Endothelial cell of umbilical vein (primary cell): ENCODE measurements at regions not wholly inside any gene's neighbourhood (a gene's known extent, or its start where the extent isn't known, plus 50 kb on each side); places are given as distances from the start of the nearest gene placed in this dataset.

Experiments used
- BruUV-seq: library from RNA; stranded (reverse); fragments of 400-500 nt; replicated peaks from 2 replicates; lab custom pipeline; 2021; lab: Mats Ljungman, UMichigan
- CTCF ChIA-PET: fragments of 300-600, 350-600 bp; sonication (Branson Sonifier 250); formaldehyde crosslinking; loops from one replicate; lab custom pipeline; 2021; ENCODE audit warnings: antibody characterized with exemption, inconsistent platforms; lab: Charles Lee
- POLR2A ChIA-PET: fragments of 300-600, 350-600 bp; sonication (Branson Sonifier 250); formaldehyde crosslinking; loops from one replicate; lab custom pipeline; 2021; ENCODE audit warnings: antibody characterized with exemption, inconsistent platforms; lab: Charles Lee
- DNase-seq: peaks from one replicate; pipeline ENCODE4 v3.0.0-alpha.2; 2011; ENCODE audit warnings: low read depth, low spot score
- FAIRE-seq: peaks from 2 replicates; lab custom pipeline; 2011; peaks lifted over from hg19 to GRCh38; lab: Jason Lieb, UNC
- H2AFZ ChIP-seq: 2 replicates; pipeline ENCODE4 v1.6.0; 2012; ENCODE audit warnings: low read depth, low read length, control low read depth, inconsistent platforms
- H3K27ac ChIP-seq: 2 replicates; pipeline ENCODE4 v1.5.1; 2011; ENCODE audit warnings: low read depth, mild to moderate bottlenecking, control low read depth, low read length, moderate library complexity; ENCODE audit not compliant: insufficient read depth
- H3K27me3 ChIP-seq, 2 experiments: 2 replicates each; pipeline versions ENCODE4 v1.6.0 to v1.6.1; 2011; ENCODE audit warnings: low read length in 2 of 2, mixed read lengths in 1 of 2; ENCODE audit not compliant: control insufficient read depth in 2 of 2, insufficient read depth in 2 of 2
- H3K36me3 ChIP-seq, 2 experiments: 2 replicates in 1 of 2; 3 replicates in 1 of 2; pipeline ENCODE4 v1.5.1; 2011; ENCODE audit warnings: low read length in 2 of 2, mild to moderate bottlenecking in 1 of 2, moderate library complexity in 1 of 2; ENCODE audit not compliant: control insufficient read depth in 2 of 2, insufficient read depth in 2 of 2; ENCODE audit errors: extremely low read depth in 1 of 2
- H3K4me1 ChIP-seq: 3 replicates; pipeline ENCODE4 v1.5.1; 2011; ENCODE audit warnings: mild to moderate bottlenecking, low read length; ENCODE audit not compliant: control insufficient read depth, insufficient read depth; ENCODE audit errors: extremely low read depth
- H3K4me2 ChIP-seq: 2 replicates; pipeline ENCODE4 v1.6.1; 2011; ENCODE audit warnings: low read length, control low read depth, mixed read lengths; ENCODE audit not compliant: insufficient read depth
- H3K4me3 ChIP-seq, 3 experiments: fragments of 200-600 bp in 1 of 3; sonication (generic), shearing (Covaris generic) in 1 of 3; replicated peaks in 1 of 3; 2 replicates each; pipeline ENCODE4 v1.5.1; 2011 to 2016; ENCODE audit warnings: control low read depth in 3 of 3, low read length in 3 of 3, mild to moderate bottlenecking in 2 of 3, inconsistent platforms in 1 of 3, low read depth in 1 of 3, moderate library complexity in 1 of 3; ENCODE audit not compliant: insufficient read depth in 1 of 3
- H3K79me2 ChIP-seq: 2 replicates; pipeline ENCODE4 v1.6.0; 2012; ENCODE audit warnings: low read length, inconsistent platforms; ENCODE audit not compliant: control insufficient read depth, insufficient read depth
- H3K9ac ChIP-seq: replicated peaks from 2 replicates; pipeline ENCODE3; 2011; ENCODE audit warnings: low read length, control low read depth; ENCODE audit not compliant: insufficient read depth; ENCODE audit errors: extremely low read depth
- H3K9me1 ChIP-seq: replicated peaks from 3 replicates; pipeline ENCODE4 v1.6.0; 2011; ENCODE audit warnings: mild to moderate bottlenecking, low read length; ENCODE audit not compliant: control insufficient read depth, insufficient read depth; ENCODE audit errors: extremely low read depth
- H3K9me3 ChIP-seq: replicated peaks from 2 replicates; pipeline ENCODE4 v1.5.1; 2012; ENCODE audit warnings: low read length, inconsistent platforms; ENCODE audit not compliant: control insufficient read depth, insufficient read depth
- H4K20me1 ChIP-seq: replicated peaks from 2 replicates; pipeline ENCODE3; 2011; ENCODE audit warnings: mild to moderate bottlenecking, low read length; ENCODE audit not compliant: control insufficient read depth, insufficient read depth; ENCODE audit errors: extremely low read depth
- EZH2 ChIP-seq: IDR thresholded peaks from 2 replicates; pipeline ENCODE4 v1.6.1; 2012; ENCODE audit warnings: borderline replicate concordance, low read depth, mild to moderate bottlenecking, moderate library complexity, low read length, inconsistent platforms; ENCODE audit not compliant: severe bottlenecking
- GATA2 ChIP-seq: IDR thresholded peaks from 2 replicates; pipeline ENCODE4 v1.7.0; 2011; ENCODE audit warnings: low read depth, mild to moderate bottlenecking, moderate library complexity, mixed read lengths, low read length; ENCODE audit not compliant: insufficient read length, insufficient read depth
- JUN ChIP-seq: IDR thresholded peaks from 2 replicates; pipeline ENCODE4 v1.6.1; 2011; ENCODE audit warnings: borderline replicate concordance, low read depth; ENCODE audit not compliant: insufficient read length, insufficient read depth
- MYC ChIP-seq: IDR thresholded peaks from one replicate; pipeline ENCODE4 v1.6.1; 2011; ENCODE audit warnings: mild to moderate bottlenecking, low read depth, low read length
- POLR2A ChIP-seq: IDR thresholded peaks from 2 replicates; pipeline ENCODE4 v1.6.1; 2012; ENCODE audit warnings: low read depth, mild to moderate bottlenecking, control low read depth, low read length
- POLR2AphosphoS5 ChIP-seq: IDR thresholded peaks from 2 replicates; pipeline ENCODE4 v1.6.1; 2012; ENCODE audit warnings: low read depth, mild to moderate bottlenecking, control low read depth, low read length, moderate library complexity; ENCODE audit not compliant: insufficient read depth
- dilution Hi-C: fragments of 300-500 bp; cut with MboI; formaldehyde crosslinking; loops from one replicate; pipeline ENCODE4 v1.15.0; 2019; ENCODE audit warnings: low sequenced_read_pairs; ENCODE audit not compliant: extremely low pct_ligation_motif_present
- intact Hi-C: fragments of 100-400 bp; cut with micrococcal nuclease; formaldehyde crosslinking; loops from one replicate; pipeline ENCODE4 v1.10.0; 2022
- TF ChIP-seq, protein P1 (sequence below): IDR thresholded peaks from 2 replicates; pipeline ENCODE4 v1.6.1; 2011; ENCODE audit not compliant: insufficient read depth, insufficient read length

DNA sequence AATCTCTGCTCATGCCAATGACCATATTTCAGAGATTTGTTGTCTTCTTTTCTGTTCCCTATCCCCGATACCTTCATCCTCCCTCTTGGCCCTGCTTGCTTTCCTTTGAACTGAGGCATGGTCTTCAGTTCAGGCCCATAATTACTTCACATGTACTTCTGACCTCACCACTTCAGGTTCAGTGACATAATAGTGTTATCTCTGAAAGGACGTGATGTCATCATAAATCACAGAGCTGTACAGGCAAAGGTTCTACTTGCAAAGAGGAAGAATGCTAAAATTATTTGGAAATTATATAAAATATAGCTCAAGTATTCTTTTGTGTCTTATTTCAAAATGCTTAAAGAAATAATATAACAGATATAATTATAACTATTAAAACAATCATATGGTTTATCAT lies 230.3 kb upstream of the ESRRG start:
- no peak overlapping the region for H3K9ac ChIP-seq
- no peaks in the 10 kb centered on the region for H3K27me3 ChIP-seq
- no peak for FAIRE-seq
- no peak overlapping the region for H3K27ac ChIP-seq
- no peaks in the 10 kb centered on the region for H4K20me1 ChIP-seq
- dilution Hi-C loops, result no loop called here
- H2AFZ ChIP-seq, result no peak overlapping the region
- TF ChIP-seq EZH2 (no peak), POLR2AphosphoS5 (no peak), JUN (no peak), MYC (no peak), GATA2 (no peak), POLR2A (no peak)
- TF ChIP-seq, protein P1, sequence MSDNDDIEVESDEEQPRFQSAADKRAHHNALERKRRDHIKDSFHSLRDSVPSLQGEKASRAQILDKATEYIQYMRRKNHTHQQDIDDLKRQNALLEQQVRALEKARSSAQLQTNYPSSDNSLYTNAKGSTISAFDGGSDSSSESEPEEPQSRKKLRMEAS, result no peak
- H3K4me3 ChIP-seq, result no peak overlapping the region
- H3K4me1 ChIP-seq, result no peaks in the 10 kb centered on the region
- POLR2A ChIA-PET, result no interaction called here
- H3K79me2 ChIP-seq, result no peaks in the 10 kb centered on the region
- no peak for DNase-seq
- H3K36me3 ChIP-seq, result no peaks in the 10 kb centered on the region
- no peaks in the 10 kb centered on the region for H3K9me1 ChIP-seq
- CTCF ChIA-PET, result no interaction called here
- BruUV-seq, result no TSS peak
- H3K4me2 ChIP-seq, result no peak overlapping the region
- H3K9me3 ChIP-seq, result peaks cover 4% of the 10 kb centered on the region
- intact Hi-C loops, result no loop called here

DNA sequence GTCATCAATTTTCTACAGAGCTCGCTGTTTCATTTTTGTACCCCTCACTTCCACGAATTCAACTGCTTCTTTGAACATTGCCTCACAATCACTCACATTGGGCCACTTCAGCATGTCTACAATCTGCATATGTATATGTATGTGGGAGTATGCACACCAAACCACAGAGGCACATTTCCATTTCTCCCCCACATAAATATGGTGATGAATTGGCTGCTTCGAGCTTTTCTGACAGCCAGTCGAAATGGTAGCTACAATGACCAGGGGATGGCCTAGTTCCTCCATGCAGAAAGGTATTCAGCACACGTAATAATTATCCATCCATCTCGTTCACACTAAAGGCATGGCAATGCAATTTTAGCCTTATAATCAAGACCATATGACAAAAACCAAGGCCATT lies 229.6 kb upstream of the ESRRG start:
- no TSS peak for BruUV-seq
- CTCF ChIA-PET, result no interaction called here
- dilution Hi-C loops, result no loop called here

More for the DNA sequence above, 229.6 kb upstream of the ESRRG start:
- intact Hi-C loops, result no loop called here
- H4K20me1 ChIP-seq, result no peaks in the 10 kb centered on the region
- no peak overlapping the region for H2AFZ ChIP-seq
- FAIRE-seq (no peak), DNase-seq (no peak)
- H3K79me2 ChIP-seq, result no peaks in the 10 kb centered on the region
- POLR2A ChIA-PET, result no interaction called here
- H3K4me3 ChIP-seq, result no peak overlapping the region
- H3K27ac ChIP-seq, result no peak overlapping the region
- H3K4me2 ChIP-seq, result no peak overlapping the region
- peaks cover 4% of the 10 kb centered on the region for H3K9me3 ChIP-seq
- H3K27me3 ChIP-seq, result no peaks in the 10 kb centered on the region
- no peaks in the 10 kb centered on the region for H3K36me3 ChIP-seq
- no peak for TF ChIP-seq JUN
- TF ChIP-seq MYC, result no peak
- TF ChIP-seq POLR2AphosphoS5, result no peak
- no peaks in the 10 kb centered on the region for H3K4me1 ChIP-seq
- H3K9ac ChIP-seq, result no peak overlapping the region
- no peaks in the 10 kb centered on the region for H3K9me1 ChIP-seq
